ENCODE measurements at regions not wholly inside any gene's neighbourhood (a gene's known extent, or its start where the extent isn't known, plus 50 kb on each side); places are given as distances from the start of the nearest gene placed in this dataset.

DNA sequence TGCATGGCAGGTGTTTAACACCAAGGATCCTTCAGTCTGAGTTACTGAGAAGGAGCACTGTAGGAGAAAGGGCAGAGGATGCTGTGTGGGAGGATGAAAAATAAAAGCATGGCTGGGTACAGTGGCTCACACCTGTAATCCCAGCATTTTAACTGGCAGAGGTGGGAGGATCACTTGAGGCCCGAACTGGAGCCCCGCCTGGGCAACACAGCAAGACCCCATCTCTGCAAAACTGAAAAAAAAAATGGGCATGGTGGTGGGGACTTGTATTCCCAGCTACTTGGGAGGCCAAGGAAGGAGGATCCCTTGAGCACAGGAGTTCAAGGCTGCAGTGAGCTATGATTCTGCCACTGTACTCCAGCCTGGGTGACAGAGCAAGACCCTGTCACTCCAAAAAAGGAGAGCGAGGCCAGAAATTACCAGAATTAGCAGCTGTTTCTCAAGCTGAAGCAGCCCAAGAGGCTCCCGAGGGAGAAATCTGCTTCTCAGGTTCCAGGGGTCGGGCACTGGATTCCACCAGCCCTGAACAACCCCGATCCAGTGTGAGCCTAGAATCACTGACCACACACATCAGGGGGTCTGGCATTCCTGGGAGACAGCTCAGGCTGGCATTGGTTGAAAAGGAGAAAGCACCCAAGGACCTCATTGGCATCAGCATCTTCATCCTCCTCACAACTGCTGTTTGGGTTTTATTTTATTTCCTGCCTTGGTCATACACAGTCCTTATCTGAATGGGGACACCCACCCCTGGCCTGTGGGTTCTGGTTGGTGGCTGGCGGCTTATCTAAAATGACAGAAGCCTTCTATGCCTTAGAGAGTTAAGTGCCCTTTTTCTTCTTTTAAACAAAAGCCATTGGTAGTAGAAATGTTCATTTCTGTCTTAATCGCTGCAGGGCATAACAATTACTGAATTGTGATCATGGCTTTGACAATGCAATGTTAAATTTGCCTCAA, 66.3 kb upstream of the TRIM2 start:
- TF ChIP-seq, protein P1, sequence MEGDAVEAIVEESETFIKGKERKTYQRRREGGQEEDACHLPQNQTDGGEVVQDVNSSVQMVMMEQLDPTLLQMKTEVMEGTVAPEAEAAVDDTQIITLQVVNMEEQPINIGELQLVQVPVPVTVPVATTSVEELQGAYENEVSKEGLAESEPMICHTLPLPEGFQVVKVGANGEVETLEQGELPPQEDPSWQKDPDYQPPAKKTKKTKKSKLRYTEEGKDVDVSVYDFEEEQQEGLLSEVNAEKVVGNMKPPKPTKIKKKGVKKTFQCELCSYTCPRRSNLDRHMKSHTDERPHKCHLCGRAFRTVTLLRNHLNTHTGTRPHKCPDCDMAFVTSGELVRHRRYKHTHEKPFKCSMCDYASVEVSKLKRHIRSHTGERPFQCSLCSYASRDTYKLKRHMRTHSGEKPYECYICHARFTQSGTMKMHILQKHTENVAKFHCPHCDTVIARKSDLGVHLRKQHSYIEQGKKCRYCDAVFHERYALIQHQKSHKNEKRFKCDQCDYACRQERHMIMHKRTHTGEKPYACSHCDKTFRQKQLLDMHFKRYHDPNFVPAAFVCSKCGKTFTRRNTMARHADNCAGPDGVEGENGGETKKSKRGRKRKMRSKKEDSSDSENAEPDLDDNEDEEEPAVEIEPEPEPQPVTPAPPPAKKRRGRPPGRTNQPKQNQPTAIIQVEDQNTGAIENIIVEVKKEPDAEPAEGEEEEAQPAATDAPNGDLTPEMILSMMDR (IDR thresholded peaks at IDR 0.05), result no peak
- TF ChIP-seq SIN3A (IDR thresholded peaks at IDR 0.05; ENCODE audit: borderline replicate concordance, insufficient read depth, low read depth, low read length), result no peak
- TF ChIP-seq, protein P2, sequence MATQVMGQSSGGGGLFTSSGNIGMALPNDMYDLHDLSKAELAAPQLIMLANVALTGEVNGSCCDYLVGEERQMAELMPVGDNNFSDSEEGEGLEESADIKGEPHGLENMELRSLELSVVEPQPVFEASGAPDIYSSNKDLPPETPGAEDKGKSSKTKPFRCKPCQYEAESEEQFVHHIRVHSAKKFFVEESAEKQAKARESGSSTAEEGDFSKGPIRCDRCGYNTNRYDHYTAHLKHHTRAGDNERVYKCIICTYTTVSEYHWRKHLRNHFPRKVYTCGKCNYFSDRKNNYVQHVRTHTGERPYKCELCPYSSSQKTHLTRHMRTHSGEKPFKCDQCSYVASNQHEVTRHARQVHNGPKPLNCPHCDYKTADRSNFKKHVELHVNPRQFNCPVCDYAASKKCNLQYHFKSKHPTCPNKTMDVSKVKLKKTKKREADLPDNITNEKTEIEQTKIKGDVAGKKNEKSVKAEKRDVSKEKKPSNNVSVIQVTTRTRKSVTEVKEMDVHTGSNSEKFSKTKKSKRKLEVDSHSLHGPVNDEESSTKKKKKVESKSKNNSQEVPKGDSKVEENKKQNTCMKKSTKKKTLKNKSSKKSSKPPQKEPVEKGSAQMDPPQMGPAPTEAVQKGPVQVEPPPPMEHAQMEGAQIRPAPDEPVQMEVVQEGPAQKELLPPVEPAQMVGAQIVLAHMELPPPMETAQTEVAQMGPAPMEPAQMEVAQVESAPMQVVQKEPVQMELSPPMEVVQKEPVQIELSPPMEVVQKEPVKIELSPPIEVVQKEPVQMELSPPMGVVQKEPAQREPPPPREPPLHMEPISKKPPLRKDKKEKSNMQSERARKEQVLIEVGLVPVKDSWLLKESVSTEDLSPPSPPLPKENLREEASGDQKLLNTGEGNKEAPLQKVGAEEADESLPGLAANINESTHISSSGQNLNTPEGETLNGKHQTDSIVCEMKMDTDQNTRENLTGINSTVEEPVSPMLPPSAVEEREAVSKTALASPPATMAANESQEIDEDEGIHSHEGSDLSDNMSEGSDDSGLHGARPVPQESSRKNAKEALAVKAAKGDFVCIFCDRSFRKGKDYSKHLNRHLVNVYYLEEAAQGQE (IDR thresholded peaks at IDR 0.05; ENCODE audit: insufficient read depth in 1 of 2, low read depth in 2 of 2, low read length in 1 of 2), result no peak

Data from Panc1 (cell line).